A673 (cell line): ENCODE measurements at regions not wholly inside any gene's neighbourhood (a gene's known extent, or its start where the extent isn't known, plus 50 kb on each side); places are given as distances from the start of the nearest gene placed in this dataset.

Experiments
- BruUV-seq: library from RNA; stranded (reverse); fragments of 400-500 nt; replicated peaks from 2 replicates; lab custom pipeline; 2021; lab: Mats Ljungman, UMichigan
- CTCF ChIA-PET: fragments of 300-600 bp; sonication (Branson Sonifier 250); formaldehyde crosslinking; loops from one replicate; lab custom pipeline; 2022; ENCODE audit warnings: antibody characterized with exemption; lab: Charles Lee
- POLR2A ChIA-PET: fragments of 300-600 bp; sonication (Branson Sonifier 250); formaldehyde crosslinking; loops from one replicate; lab custom pipeline; 2022; ENCODE audit warnings: antibody characterized with exemption; ENCODE audit not compliant: low non-redundant PET; lab: Charles Lee
- DNase-seq: peaks from one replicate; pipeline ENCODE4 v3.0.0-alpha.2; 2015; ENCODE audit warnings: low spot score
- H3K27ac ChIP-seq: fragments of 200-600 bp; sonication (generic); 2 replicates; pipeline ENCODE4 v1.5.1; 2016; ENCODE audit warnings: mixed run types, low read depth, mild to moderate bottlenecking, mixed read lengths, antibody characterized with exemption, low read length; ENCODE audit not compliant: poor library complexity, severe bottlenecking
- H3K27me3 ChIP-seq: fragments of 200-600 bp; sonication (generic); replicated peaks from 2 replicates; pipeline ENCODE4 v1.6.1; 2017; ENCODE audit warnings: mixed run types, low read depth, mild to moderate bottlenecking, mixed read lengths, antibody characterized with exemption, low read length; ENCODE audit not compliant: insufficient read depth, poor library complexity
- H3K36me3 ChIP-seq: fragments of 200-600 bp; sonication (generic); 2 replicates; pipeline ENCODE4 v1.6.1; 2016; ENCODE audit warnings: mixed run types, mild to moderate bottlenecking, mixed read lengths, antibody characterized with exemption, low read length; ENCODE audit not compliant: insufficient read depth, poor library complexity, severe bottlenecking
- H3K4me1 ChIP-seq: fragments of 200-600 bp; sonication (generic); 2 replicates; pipeline ENCODE4 v1.6.1; 2017; ENCODE audit warnings: mixed run types, mild to moderate bottlenecking, mixed read lengths, antibody characterized with exemption, low read length; ENCODE audit not compliant: insufficient read depth, poor library complexity, severe bottlenecking
- H3K4me3 ChIP-seq: fragments of 200-600 bp; sonication (generic); 2 replicates; pipeline ENCODE4 v1.5.1; 2016; ENCODE audit warnings: low read depth, mixed run types, mild to moderate bottlenecking, mixed read lengths, low read length; ENCODE audit not compliant: poor library complexity, severe bottlenecking
- H3K9me3 ChIP-seq: fragments of 200-600 bp; sonication (generic); 2 replicates; pipeline ENCODE4 v1.6.1; 2016; ENCODE audit warnings: mixed run types, low read depth, mild to moderate bottlenecking, mixed read lengths, antibody characterized with exemption, low read length; ENCODE audit not compliant: poor library complexity, severe bottlenecking
- EZH2 ChIP-seq: fragments of 200-600 bp; sonication (generic); IDR thresholded peaks from 2 replicates; pipeline ENCODE4 v1.6.1; 2017; ENCODE audit warnings: borderline replicate concordance, low read depth, mild to moderate bottlenecking, mixed read lengths, antibody characterized with exemption, low read length; ENCODE audit not compliant: poor library complexity, severe bottlenecking
- intact Hi-C: fragments of 100-400 bp; cut with micrococcal nuclease; formaldehyde crosslinking; loops from one replicate; pipeline ENCODE4 v1.10.0; 2022; ENCODE audit not compliant: unreplicated experiment
- TF ChIP-seq, protein P1 (sequence below): fragments of 300-800, 200-600 bp; sonication (generic); conservative IDR thresholded peaks from 2 replicates; pipeline ENCODE4 v1.5.1; 2017; ENCODE audit warnings: low read depth, mild to moderate bottlenecking, antibody characterized with exemption, low read length, moderate library complexity, mixed read lengths

DNA sequence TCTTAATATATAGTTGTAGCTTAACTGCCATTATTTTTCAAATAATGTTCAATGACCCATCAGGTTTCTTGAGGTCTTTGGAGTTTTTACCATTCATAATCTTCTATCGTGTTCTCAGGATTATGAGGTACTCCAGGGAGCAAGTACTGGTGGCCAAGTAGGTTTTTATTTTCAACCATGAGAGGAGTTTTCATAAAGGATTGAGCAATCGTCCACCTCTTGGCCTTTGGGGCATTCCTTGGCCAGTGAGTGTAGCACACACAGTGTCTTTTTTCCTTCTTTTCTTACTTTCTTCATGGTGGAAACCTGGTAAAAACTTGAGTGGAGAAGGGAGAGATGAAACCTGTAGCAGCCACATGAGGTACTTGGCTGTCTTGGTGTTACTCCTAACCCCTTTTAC lies 567.0 kb upstream of the NR3C2 start:
- no TSS peak for BruUV-seq
- intact Hi-C loops: loop anchor here (10.0 kb wide), 1 partner anchor 256 kb away; no protein-coding TSS in a partner anchor

DNA sequence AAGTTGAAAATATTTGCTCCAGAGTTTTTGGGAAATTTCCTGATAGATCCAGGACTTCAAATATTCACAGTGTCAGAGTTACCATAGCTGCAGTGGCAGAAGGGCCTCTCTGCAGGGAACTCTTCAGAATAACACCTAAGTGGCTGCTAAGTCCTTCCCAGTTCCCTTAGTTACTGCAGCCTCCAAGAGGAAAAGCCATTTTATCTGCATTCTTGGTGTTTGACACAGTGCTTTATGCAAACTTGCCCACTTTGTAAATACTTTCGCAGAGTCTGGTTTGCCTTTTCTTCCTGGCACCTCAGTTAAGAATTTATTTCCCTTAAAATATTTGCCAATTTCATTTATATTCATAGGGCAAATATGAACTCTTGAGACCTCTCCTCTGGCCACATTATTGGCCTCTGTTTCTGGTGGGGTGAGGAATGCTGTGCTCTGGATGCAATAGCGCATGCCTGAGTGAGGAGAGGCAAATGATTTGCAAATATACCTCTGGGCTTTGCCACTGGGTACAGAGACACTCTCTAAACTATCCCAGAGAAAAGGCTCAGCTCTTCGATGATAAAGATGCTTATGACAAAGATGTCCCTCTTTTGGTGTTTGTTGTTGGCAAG lies 566.3 kb upstream of the NR3C2 start:
- no peaks in the 10 kb centered on the region for H3K36me3 ChIP-seq
- no TSS peak for BruUV-seq
- no peak for DNase-seq
- intact Hi-C loops: loop anchor here (10.0 kb wide), 1 partner anchor 256 kb away; no protein-coding TSS in a partner anchor
- ChIA-PET CTCF (no interaction called here), POLR2A (no interaction called here)
- H3K9me3 ChIP-seq: peaks cover 4% of the 10 kb centered on the region
- no peaks in the 10 kb centered on the region for H3K4me1 ChIP-seq
- H3K27me3 ChIP-seq: no peaks in the 10 kb centered on the region
- no peak overlapping the region for H3K27ac ChIP-seq
- TF ChIP-seq, protein P1, sequence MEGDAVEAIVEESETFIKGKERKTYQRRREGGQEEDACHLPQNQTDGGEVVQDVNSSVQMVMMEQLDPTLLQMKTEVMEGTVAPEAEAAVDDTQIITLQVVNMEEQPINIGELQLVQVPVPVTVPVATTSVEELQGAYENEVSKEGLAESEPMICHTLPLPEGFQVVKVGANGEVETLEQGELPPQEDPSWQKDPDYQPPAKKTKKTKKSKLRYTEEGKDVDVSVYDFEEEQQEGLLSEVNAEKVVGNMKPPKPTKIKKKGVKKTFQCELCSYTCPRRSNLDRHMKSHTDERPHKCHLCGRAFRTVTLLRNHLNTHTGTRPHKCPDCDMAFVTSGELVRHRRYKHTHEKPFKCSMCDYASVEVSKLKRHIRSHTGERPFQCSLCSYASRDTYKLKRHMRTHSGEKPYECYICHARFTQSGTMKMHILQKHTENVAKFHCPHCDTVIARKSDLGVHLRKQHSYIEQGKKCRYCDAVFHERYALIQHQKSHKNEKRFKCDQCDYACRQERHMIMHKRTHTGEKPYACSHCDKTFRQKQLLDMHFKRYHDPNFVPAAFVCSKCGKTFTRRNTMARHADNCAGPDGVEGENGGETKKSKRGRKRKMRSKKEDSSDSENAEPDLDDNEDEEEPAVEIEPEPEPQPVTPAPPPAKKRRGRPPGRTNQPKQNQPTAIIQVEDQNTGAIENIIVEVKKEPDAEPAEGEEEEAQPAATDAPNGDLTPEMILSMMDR: no peak
- no peak for TF ChIP-seq EZH2
- no peak overlapping the region for H3K4me3 ChIP-seq

More for the DNA sequence above, 567.0 kb upstream of the NR3C2 start:
- TF ChIP-seq EZH2: no peak
- TF ChIP-seq, protein P1: no peak
- no peaks in the 10 kb centered on the region for H3K4me1 ChIP-seq
- H3K9me3 ChIP-seq: peaks cover 4% of the 10 kb centered on the region
- no peak overlapping the region for H3K4me3 ChIP-seq
- no peaks in the 10 kb centered on the region for H3K27me3 ChIP-seq
- H3K27ac ChIP-seq: no peak overlapping the region
- H3K36me3 ChIP-seq: no peaks in the 10 kb centered on the region
- CTCF ChIA-PET: no interaction called here
- no peak for DNase-seq
- POLR2A ChIA-PET: no interaction called here

DNA sequence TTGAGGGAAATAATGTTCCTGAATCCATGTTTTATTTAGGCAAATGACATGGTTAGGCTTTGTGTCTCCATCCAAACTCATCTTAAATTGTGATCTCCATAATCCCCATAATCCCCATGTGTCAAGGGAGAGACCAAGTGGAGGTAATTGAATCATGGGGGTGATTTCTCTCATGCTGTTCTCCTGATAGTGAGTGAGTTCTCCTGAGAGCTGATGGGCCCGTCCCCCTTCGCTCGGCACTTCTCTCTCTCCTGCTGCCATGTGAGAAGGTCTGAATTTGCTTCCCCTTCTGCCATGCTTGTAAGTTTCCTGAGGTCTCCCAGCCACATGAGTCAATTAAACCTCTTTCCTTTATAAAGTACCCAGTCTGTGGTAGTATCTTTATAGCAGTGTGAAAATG lies 563.0 kb upstream of the NR3C2 start:
- POLR2A ChIA-PET: no interaction called here
- Histone ChIP-seq H3K27me3 (no peaks in the 10 kb centered on the region), H3K27ac (no peak overlapping the region), H3K4me3 (no peak overlapping the region), H3K4me1 (no peaks in the 10 kb centered on the region), H3K36me3 (no peaks in the 10 kb centered on the region), H3K9me3 (no peaks in the 10 kb centered on the region)
- BruUV-seq: no TSS peak
- no peak for TF ChIP-seq EZH2
- TF ChIP-seq, protein P1: no peak
- CTCF ChIA-PET: no interaction called here
- intact Hi-C loops: loop anchor here (10.0 kb wide), 1 partner anchor 260 kb away; no protein-coding TSS in a partner anchor
- DNase-seq: no peak
